ENCODE measurements at regions not wholly inside any gene's neighbourhood (a gene's known extent, or its start where the extent isn't known, plus 50 kb on each side); places are given as distances from the start of the nearest gene placed in this dataset.

DNA sequence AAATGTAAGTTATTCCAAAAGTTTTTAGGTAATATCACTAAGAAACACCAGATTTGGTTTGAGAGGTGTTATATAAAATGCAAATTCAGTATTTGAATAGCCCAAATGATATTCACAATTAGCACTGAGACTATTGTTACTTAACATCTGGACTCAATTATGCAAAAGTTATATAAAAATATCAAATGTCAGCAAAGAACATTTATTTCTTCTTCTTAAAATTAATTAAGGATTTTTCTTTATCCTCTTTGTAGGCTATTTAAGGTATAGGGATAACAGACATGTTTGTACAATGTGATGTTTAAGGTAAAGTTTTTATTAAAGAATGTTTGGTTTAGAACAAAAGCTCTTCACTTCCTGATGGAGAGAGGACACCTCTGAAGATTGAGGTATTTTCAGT lies 63.3 kb upstream of the GK2 start:
- TF ChIP-seq, protein P1, sequence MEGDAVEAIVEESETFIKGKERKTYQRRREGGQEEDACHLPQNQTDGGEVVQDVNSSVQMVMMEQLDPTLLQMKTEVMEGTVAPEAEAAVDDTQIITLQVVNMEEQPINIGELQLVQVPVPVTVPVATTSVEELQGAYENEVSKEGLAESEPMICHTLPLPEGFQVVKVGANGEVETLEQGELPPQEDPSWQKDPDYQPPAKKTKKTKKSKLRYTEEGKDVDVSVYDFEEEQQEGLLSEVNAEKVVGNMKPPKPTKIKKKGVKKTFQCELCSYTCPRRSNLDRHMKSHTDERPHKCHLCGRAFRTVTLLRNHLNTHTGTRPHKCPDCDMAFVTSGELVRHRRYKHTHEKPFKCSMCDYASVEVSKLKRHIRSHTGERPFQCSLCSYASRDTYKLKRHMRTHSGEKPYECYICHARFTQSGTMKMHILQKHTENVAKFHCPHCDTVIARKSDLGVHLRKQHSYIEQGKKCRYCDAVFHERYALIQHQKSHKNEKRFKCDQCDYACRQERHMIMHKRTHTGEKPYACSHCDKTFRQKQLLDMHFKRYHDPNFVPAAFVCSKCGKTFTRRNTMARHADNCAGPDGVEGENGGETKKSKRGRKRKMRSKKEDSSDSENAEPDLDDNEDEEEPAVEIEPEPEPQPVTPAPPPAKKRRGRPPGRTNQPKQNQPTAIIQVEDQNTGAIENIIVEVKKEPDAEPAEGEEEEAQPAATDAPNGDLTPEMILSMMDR (IDR thresholded peaks at IDR 0.05) = no peak
- no peak for TF ChIP-seq POLR2A (IDR thresholded peaks at IDR 0.05)

Measured in thyroid gland (tissue), 4 donors.